HK-2 (cell line): ENCODE measurements at regions not wholly inside any gene's neighbourhood (a gene's known extent, or its start where the extent isn't known, plus 50 kb on each side); places are given as distances from the start of the nearest gene placed in this dataset.
A peak's percentile ranks its signal among the peaks of the same experiment; 100 is the strongest.

Experiments
- DNase-seq: peaks from one replicate; pipeline ENCODE4 v3.0.0-alpha.2; 2018; ENCODE audit not compliant: unreplicated experiment

- DNase-seq: no peak
These were observed 188.6 kb downstream of the RBFOX3 start for GRCh38 chr17:79422236-79422635.

GRCh38 chr17:79420318-79421243 is 190.3 kb downstream of the RBFOX3 start:
- no peak for DNase-seq

GRCh38 chr17:79417476-79417988 is 193.3 kb downstream of the RBFOX3 start:
- no peak for DNase-seq

GRCh38 chr17:79415909-79416308 is 194.9 kb downstream of the RBFOX3 start:
- no peak for DNase-seq

GRCh38 chr17:79415365-79415764 is 195.5 kb downstream of the RBFOX3 start:
- DNase-seq: no peak

- no peak for DNase-seq
These were observed 196.0 kb downstream of the RBFOX3 start for GRCh38 chr17:79414793-79415211.

- DNase-seq: no peak
These were observed 196.6 kb downstream of the RBFOX3 start for GRCh38 chr17:79414063-79414792.

- no peak for DNase-seq
These were observed 197.2 kb downstream of the RBFOX3 start for GRCh38 chr17:79413611-79414010.

- DNase-seq: no peak
These were observed 197.9 kb downstream of the RBFOX3 start for GRCh38 chr17:79412886-79413390.

- no peak for DNase-seq
These were observed 198.7 kb downstream of the RBFOX3 start for GRCh38 chr17:79412110-79412509.

GRCh38 chr17:79411419-79411818 is 199.4 kb downstream of the RBFOX3 start:
- no peak for DNase-seq

GRCh38 chr17:79410681-79411080 is 200.2 kb downstream of the RBFOX3 start:
- no peak for DNase-seq

- no peak for DNase-seq
These were observed 202.6 kb downstream of the RBFOX3 start for GRCh38 chr17:79408251-79408650.

GRCh38 chr17:79407385-79407784 is 203.5 kb downstream of the RBFOX3 start:
- no peak for DNase-seq

GRCh38 chr17:79406316-79406715 is 204.5 kb downstream of the RBFOX3 start:
- DNase-seq: no peak

- DNase-seq: no peak
These were observed 205.0 kb downstream of the RBFOX3 start for GRCh38 chr17:79405823-79406222.

- DNase-seq: no peak
These were observed 206.5 kb downstream of the RBFOX3 start for GRCh38 chr17:79404136-79404911.

GRCh38 chr17:79401704-79402674 is 208.9 kb downstream of the RBFOX3 start:
- no peak for DNase-seq

- DNase-seq: peak; percentile 71
These were observed 209.7 kb downstream of the RBFOX3 start for GRCh38 chr17:79400989-79401703.

- DNase-seq: no peak
These were observed 211.2 kb downstream of the RBFOX3 start for GRCh38 chr17:79399610-79400144.
